ENCODE measurements at regions not wholly inside any gene's neighbourhood (a gene's known extent, or its start where the extent isn't known, plus 50 kb on each side); places are given as distances from the start of the nearest gene placed in this dataset.

- no peaks in the 10 kb centered on the region for H3K4me1 ChIP-seq (ENCODE audit: insufficient read depth, low read length, poor library complexity, severe bottlenecking)
- H3K9ac ChIP-seq (ENCODE audit: low read depth, low read length, poor library complexity, severe bottlenecking) = no peak overlapping the region
- TF ChIP-seq CTCF (conservative IDR thresholded peaks at IDR 0.05; ENCODE audit: low read length) (no peak), EZH2phosphoT487 (IDR thresholded peaks at IDR 0.05; ENCODE audit: borderline replicate concordance) (no peak)
- H3K9me3 ChIP-seq (ENCODE audit: insufficient read depth, low read depth, low read length) = no peaks in the 10 kb centered on the region
- no peaks in the 10 kb centered on the region for H3F3A ChIP-seq (ENCODE audit: low read depth)
- H2AFZ ChIP-seq (ENCODE audit: low read length) = no peak overlapping the region
- H3K9me2 ChIP-seq (replicated peaks; ENCODE audit: low read depth, low read length) = no peaks in the 10 kb centered on the region
- no peaks in the 10 kb centered on the region for H4K20me1 ChIP-seq (ENCODE audit: insufficient read depth, low read length, poor library complexity, severe bottlenecking)
- H3K79me2 ChIP-seq (ENCODE audit: insufficient read depth, low read length) = no peaks in the 10 kb centered on the region
- no peak overlapping the region for H3K4me3 ChIP-seq (ENCODE audit: low read length, poor library complexity, severe bottlenecking)
- H3K4me2 ChIP-seq (ENCODE audit: low read depth, low read length, poor library complexity, severe bottlenecking) = no peak overlapping the region
- no peaks in the 10 kb centered on the region for H3K36me3 ChIP-seq (ENCODE audit: insufficient read depth, low read length)
- no peaks in the 10 kb centered on the region for H3K27me3 ChIP-seq (ENCODE audit: insufficient read depth, low read length, poor library complexity, severe bottlenecking)
These were observed 262.8 kb downstream of the CDH10 start for GRCh38 chr5:24381861-24382489.

DNA sequence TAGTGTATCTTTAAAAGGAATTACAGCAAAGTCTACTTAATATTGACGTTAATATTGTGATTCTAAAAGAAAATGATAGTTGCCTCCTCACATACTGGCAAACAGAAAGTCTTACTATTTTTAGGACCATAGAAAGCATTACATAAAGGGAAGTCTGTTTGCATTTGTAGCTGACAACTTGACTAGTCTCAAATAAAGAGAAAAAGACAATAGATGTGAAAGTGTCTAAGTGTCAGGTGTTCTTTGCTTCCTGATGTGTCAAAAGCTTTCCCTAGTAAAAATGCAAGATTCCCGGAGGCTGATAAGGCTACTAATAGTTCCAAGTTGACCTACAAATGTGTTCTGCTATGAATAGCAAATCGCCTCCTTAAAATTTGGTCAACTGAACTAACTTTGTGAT lies 259.7 kb downstream of the CDH10 start:
- no peaks in the 10 kb centered on the region for H3F3A ChIP-seq (ENCODE audit: low read depth)
- no peaks in the 10 kb centered on the region; the same call in 1 of the 2 replicates for H3K9me3 ChIP-seq (ENCODE audit: insufficient read depth, low read depth, low read length)
- H3K4me2 ChIP-seq (ENCODE audit: low read depth, low read length, poor library complexity, severe bottlenecking) = no peak overlapping the region
- no peaks in the 10 kb centered on the region for H3K27me3 ChIP-seq (ENCODE audit: insufficient read depth, low read length, poor library complexity, severe bottlenecking)
- H2AFZ ChIP-seq (ENCODE audit: low read length) = no peak overlapping the region
- H3K9me2 ChIP-seq (replicated peaks; ENCODE audit: low read depth, low read length) = no peaks in the 10 kb centered on the region
- no peaks in the 10 kb centered on the region for H3K36me3 ChIP-seq (ENCODE audit: insufficient read depth, low read length)
- H3K4me3 ChIP-seq (ENCODE audit: low read length, poor library complexity, severe bottlenecking) = no peak overlapping the region
- H3K9ac ChIP-seq (ENCODE audit: low read depth, low read length, poor library complexity, severe bottlenecking) = no peak overlapping the region
- no peaks in the 10 kb centered on the region for H4K20me1 ChIP-seq (ENCODE audit: insufficient read depth, low read length, poor library complexity, severe bottlenecking)
- TF ChIP-seq CTCF (conservative IDR thresholded peaks at IDR 0.05; ENCODE audit: low read length) = no peak
- TF ChIP-seq EZH2phosphoT487 (IDR thresholded peaks at IDR 0.05; ENCODE audit: borderline replicate concordance) = no peak
- no peaks in the 10 kb centered on the region for H3K4me1 ChIP-seq (ENCODE audit: insufficient read depth, low read length, poor library complexity, severe bottlenecking)
- no peaks in the 10 kb centered on the region for H3K79me2 ChIP-seq (ENCODE audit: insufficient read depth, low read length)

DNA sequence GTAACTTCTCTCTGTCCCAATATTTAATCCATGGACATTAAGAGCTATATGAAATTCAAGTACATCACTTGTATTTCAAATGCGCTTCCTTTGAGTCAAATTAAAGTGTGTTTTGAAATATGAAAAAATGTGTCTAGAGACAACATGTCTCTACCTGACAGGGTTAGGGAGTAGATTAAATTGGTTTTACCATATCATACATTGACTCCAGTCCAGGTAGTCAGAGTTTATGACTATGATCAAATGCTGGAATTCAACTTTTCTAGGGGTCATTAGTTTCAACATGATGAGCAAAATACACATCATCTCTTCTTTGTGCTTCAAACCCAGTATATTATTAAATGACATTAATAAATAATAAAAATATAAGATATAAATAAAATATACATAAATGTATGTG lies 259.2 kb downstream of the CDH10 start:
- Histone ChIP-seq H3K36me3 (ENCODE audit: insufficient read depth, low read length) (no peaks in the 10 kb centered on the region), H3K9ac (ENCODE audit: low read depth, low read length, poor library complexity, severe bottlenecking) (no peak overlapping the region), H3K9me2 (replicated peaks; ENCODE audit: low read depth, low read length) (no peaks in the 10 kb centered on the region), H4K20me1 (ENCODE audit: insufficient read depth, low read length, poor library complexity, severe bottlenecking) (no peaks in the 10 kb centered on the region), H3K27me3 (ENCODE audit: insufficient read depth, low read length, poor library complexity, severe bottlenecking) (no peaks in the 10 kb centered on the region), H3K4me1 (ENCODE audit: insufficient read depth, low read length, poor library complexity, severe bottlenecking) (no peaks in the 10 kb centered on the region), H3K4me3 (ENCODE audit: low read length, poor library complexity, severe bottlenecking) (no peak overlapping the region), H2AFZ (ENCODE audit: low read length) (no peak overlapping the region), H3K9me3 (ENCODE audit: insufficient read depth, low read depth, low read length) (no peaks in the 10 kb centered on the region; the same call in 1 of the 2 replicates), H3F3A (ENCODE audit: low read depth) (no peaks in the 10 kb centered on the region), H3K79me2 (ENCODE audit: insufficient read depth, low read length) (no peaks in the 10 kb centered on the region), H3K4me2 (ENCODE audit: low read depth, low read length, poor library complexity, severe bottlenecking) (no peak overlapping the region)
- TF ChIP-seq CTCF (conservative IDR thresholded peaks at IDR 0.05; ENCODE audit: low read length) (no peak), EZH2phosphoT487 (IDR thresholded peaks at IDR 0.05; ENCODE audit: borderline replicate concordance) (no peak)

All from Loucy (cell line).